Glutamatergic neuron (in vitro differentiated cells): ENCODE measurements at regions not wholly inside any gene's neighbourhood (a gene's known extent, or its start where the extent isn't known, plus 50 kb on each side); places are given as distances from the start of the nearest gene placed in this dataset.

Experiments
- DNase-seq: peaks from one replicate; pipeline ENCODE4 v3.0.0; 2022
- H3K27ac Mint-ChIP-seq: one replicate; pipeline ENCODE4 v1.8.0; 2020; ENCODE audit warnings: mild to moderate bottlenecking, mixed read lengths, inconsistent platforms; ENCODE audit not compliant: unreplicated experiment
- H3K27me3 Mint-ChIP-seq: one replicate; pipeline ENCODE4 v1.8.0; 2020; ENCODE audit warnings: mild to moderate bottlenecking, moderate library complexity, mixed read lengths, inconsistent platforms; ENCODE audit not compliant: unreplicated experiment
- H3K36me3 Mint-ChIP-seq: one replicate; pipeline ENCODE4 v1.8.0; 2020; ENCODE audit warnings: mild to moderate bottlenecking, mixed read lengths, inconsistent platforms; ENCODE audit not compliant: unreplicated experiment
- H3K4me1 Mint-ChIP-seq: one replicate; pipeline ENCODE4 v1.8.0; 2020; ENCODE audit warnings: mild to moderate bottlenecking, low read depth, mixed read lengths, inconsistent platforms; ENCODE audit not compliant: unreplicated experiment
- H3K4me3 Mint-ChIP-seq: one replicate; pipeline ENCODE4 v1.8.0; 2020; ENCODE audit warnings: mild to moderate bottlenecking, mixed read lengths, inconsistent platforms; ENCODE audit not compliant: unreplicated experiment
- H3K9me3 Mint-ChIP-seq: one replicate; pipeline ENCODE4 v1.8.0; 2020; ENCODE audit warnings: mild to moderate bottlenecking, moderate library complexity, mixed read lengths, inconsistent platforms; ENCODE audit not compliant: unreplicated experiment
- TF ChIP-seq, protein P1 (sequence below): fragments of 200-600 bp; sonication (generic); IDR thresholded peaks from one replicate; pipeline ENCODE4 v1.5.0; 2021; ENCODE audit not compliant: partially characterized antibody, unreplicated experiment

DNA sequence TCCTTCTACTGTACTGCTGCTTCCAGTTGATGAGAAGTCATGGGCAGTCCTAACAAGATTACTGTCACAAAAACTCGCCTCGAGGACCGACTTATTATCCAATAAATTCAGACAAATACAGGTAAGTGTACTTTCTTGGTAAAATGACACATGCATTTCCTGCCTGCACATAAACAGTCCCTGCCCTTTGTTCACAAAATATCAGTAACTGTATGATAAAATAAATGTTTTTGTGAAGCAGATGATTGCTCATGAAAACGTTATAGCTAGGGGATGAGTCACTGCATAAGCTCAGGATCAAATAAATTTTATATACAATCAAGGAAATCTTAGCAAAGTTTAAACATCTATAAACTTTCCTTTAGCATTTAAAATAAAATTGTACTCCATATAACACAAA lies 164.5 kb upstream of the RIPOR2 start:
- Mint-ChIP-seq H3K9me3 (no peaks in the 10 kb centered on the region), H3K27me3 (no peaks in the 10 kb centered on the region), H3K36me3 (no peaks in the 10 kb centered on the region), H3K4me3 (no peak overlapping the region), H3K4me1 (no peaks in the 10 kb centered on the region), H3K27ac (no peak overlapping the region)
- no peak for DNase-seq
- TF ChIP-seq, protein P1, sequence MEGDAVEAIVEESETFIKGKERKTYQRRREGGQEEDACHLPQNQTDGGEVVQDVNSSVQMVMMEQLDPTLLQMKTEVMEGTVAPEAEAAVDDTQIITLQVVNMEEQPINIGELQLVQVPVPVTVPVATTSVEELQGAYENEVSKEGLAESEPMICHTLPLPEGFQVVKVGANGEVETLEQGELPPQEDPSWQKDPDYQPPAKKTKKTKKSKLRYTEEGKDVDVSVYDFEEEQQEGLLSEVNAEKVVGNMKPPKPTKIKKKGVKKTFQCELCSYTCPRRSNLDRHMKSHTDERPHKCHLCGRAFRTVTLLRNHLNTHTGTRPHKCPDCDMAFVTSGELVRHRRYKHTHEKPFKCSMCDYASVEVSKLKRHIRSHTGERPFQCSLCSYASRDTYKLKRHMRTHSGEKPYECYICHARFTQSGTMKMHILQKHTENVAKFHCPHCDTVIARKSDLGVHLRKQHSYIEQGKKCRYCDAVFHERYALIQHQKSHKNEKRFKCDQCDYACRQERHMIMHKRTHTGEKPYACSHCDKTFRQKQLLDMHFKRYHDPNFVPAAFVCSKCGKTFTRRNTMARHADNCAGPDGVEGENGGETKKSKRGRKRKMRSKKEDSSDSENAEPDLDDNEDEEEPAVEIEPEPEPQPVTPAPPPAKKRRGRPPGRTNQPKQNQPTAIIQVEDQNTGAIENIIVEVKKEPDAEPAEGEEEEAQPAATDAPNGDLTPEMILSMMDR = no peak

DNA sequence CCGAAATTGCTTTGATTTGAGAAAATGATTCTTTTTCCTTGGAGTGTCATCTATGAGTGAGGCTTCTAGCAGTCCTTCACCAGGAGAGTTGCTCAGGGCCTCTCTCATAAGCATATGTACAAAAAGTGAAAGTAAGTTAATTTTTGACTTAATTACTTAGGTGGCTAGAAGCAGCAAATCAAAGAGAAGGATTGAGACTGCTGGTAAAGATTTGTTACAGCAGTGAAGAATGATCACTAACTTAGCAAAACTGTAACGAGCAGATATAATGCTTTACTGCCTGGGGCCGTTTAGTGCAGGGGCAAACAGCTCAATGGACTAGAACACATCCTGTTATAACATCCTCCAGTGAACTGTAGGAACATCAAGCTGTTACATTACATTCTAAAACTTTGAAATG lies 167.8 kb upstream of the RIPOR2 start:
- no peaks in the 10 kb centered on the region for H3K4me1 Mint-ChIP-seq
- no peaks in the 10 kb centered on the region for H3K36me3 Mint-ChIP-seq
- DNase-seq = no peak
- H3K4me3 Mint-ChIP-seq = no peak overlapping the region
- no peaks in the 10 kb centered on the region for H3K27me3 Mint-ChIP-seq
- TF ChIP-seq, protein P1 = no peak
- no peak overlapping the region for H3K27ac Mint-ChIP-seq
- no peaks in the 10 kb centered on the region for H3K9me3 Mint-ChIP-seq

DNA sequence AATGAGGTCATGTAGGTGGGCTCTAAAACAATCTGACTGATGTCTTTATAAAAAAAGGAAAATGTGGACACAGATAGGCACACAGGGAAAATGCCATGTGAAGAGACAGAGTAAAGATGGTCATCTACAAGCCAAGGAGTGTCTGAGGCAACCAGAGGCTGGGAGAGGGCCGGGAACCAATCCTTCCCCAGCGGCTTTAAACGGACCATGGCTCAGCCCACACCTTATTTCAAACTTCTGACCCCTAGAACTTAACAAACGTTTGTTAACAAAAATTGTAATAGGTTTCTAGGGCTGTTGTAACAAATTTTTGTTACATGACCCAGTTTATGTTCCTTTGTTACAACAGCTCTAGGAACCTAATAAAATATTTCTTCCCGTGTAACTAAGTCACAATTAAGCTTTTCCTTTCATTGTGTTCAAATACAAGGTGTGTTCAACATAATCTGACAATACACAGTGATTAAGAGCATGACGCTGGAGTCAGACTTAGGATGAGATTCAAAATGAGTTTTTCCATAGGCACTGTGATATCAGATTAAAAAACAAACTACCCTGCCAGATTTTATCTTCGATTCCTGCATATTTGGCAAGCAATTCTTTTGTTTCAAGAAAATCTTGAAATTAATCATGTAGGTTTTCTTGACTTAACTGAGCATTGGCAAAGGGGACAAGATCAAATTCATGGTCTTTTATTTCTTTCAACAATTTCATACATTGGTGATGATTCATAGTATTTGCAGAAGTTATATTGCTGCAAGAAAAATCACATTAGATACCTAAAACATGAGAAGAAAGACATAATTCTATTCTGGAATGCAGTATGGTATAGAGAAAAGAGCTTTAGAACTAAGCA lies 169.5 kb upstream of the RIPOR2 start:
- Mint-ChIP-seq H3K27me3 (no peaks in the 10 kb centered on the region), H3K4me1 (no peaks in the 10 kb centered on the region), H3K27ac (no peak overlapping the region), H3K36me3 (no peaks in the 10 kb centered on the region), H3K4me3 (no peak overlapping the region), H3K9me3 (no peaks in the 10 kb centered on the region)
- TF ChIP-seq, protein P1 = no peak
- DNase-seq = no peak

DNA sequence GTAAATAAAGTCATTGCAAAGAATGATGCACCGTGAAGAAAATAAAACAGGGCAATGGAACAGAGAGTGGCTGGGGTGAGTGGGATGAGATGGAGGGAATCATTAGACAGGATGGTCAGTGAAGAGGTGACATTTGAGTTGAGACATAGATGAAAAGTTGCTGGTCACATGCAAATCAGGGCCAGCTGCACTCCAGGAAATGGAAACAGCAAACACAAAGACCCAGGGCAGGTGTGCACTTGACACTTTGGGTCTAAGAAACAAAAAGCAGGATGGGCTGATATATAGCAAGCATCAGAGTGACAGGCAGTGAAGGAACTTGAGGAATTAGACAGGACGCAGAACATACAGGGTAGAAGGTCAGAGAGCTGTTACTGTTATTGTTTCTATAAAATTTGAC lies 171.5 kb upstream of the RIPOR2 start:
- no peaks in the 10 kb centered on the region for H3K27me3 Mint-ChIP-seq
- DNase-seq = no peak
- H3K27ac Mint-ChIP-seq = no peak overlapping the region
- no peaks in the 10 kb centered on the region for H3K36me3 Mint-ChIP-seq
- H3K4me3 Mint-ChIP-seq = no peak overlapping the region
- no peaks in the 10 kb centered on the region for H3K9me3 Mint-ChIP-seq
- no peaks in the 10 kb centered on the region for H3K4me1 Mint-ChIP-seq
- TF ChIP-seq, protein P1 = no peak

DNA sequence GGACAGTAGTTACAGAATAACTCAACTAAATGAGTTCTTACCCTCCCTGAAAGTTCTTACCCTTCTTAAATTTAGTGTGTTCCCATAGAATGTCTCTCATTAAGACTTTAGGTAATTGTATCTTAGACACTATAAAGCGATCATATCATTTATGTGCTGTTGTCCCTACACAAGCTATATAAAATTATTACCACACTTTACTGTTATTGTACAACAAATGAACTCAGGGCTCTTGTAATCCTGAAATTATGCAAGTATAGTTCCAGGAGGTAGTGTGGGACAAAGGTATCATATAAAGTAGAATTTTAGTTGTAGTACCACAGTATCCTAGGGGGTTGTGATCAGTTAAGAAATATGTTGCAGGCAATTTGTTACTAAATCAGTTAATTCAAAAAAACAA lies 167.4 kb upstream of the CARMIL1 start:
- Mint-ChIP-seq H3K36me3 (no peaks in the 10 kb centered on the region), H3K9me3 (no peaks in the 10 kb centered on the region), H3K27ac (no peak overlapping the region), H3K4me3 (no peak overlapping the region), H3K27me3 (no peaks in the 10 kb centered on the region), H3K4me1 (no peaks in the 10 kb centered on the region)
- no peak for DNase-seq
- TF ChIP-seq, protein P1 = no peak
